ENCODE measurements at regions not wholly inside any gene's neighbourhood (a gene's known extent, or its start where the extent isn't known, plus 50 kb on each side); places are given as distances from the start of the nearest gene placed in this dataset.

GRCh38 chr11:11075515-11076171 is 217.8 kb upstream of the ZBED5 start:
- peaks cover 1 to 11% (median 6%) of the 10 kb centered on the region in 4 experiments for H3K4me1 ChIP-seq (replicated peaks in 1 of 4; ENCODE audit: control insufficient read depth in 3 of 4, insufficient read depth in 4 of 4, low read length in 3 of 4)
- no peaks in the 10 kb centered on the region for H3K79me2 ChIP-seq (ENCODE audit: control insufficient read depth in 1 of 2, insufficient read depth in 2 of 2, low read length in 2 of 2)
- no peaks in the 10 kb centered on the region for H3K9me3 ChIP-seq (ENCODE audit: insufficient read depth in 2 of 2, low read depth in 1 of 2, low read length in 1 of 2)
- no peak overlapping the region for H2BK15ac ChIP-seq (ENCODE audit: low read length)
- no peak overlapping the region for H2BK12ac ChIP-seq (ENCODE audit: low read depth, low read length)
- no peaks in the 10 kb centered on the region for H3K79me1 ChIP-seq (ENCODE audit: low read depth, low read length)
- H2BK120ac ChIP-seq (replicated peaks; ENCODE audit: low read depth, low read length), result no peak overlapping the region
- ChIA-PET CTCF (ENCODE audit: partially characterized antibody) (interaction anchor here (0.5 to 5.8 kb wide), 11 partner anchors 9 to 283 kb away, joined by 3 to 34 read pairs (median 4); no protein-coding TSS in a partner anchor), POLR2A (ENCODE audit: partially characterized antibody) (interaction anchor here (0.7 kb wide), 1 partner anchor 99 kb away, joined by 3 read pairs; no protein-coding TSS in a partner anchor)
- DNase-seq (ENCODE audit: low read depth in 1 of 2, low spot score in 2 of 2) (no peak), FAIRE-seq (no peak)
- no peak overlapping the region for H2AK5ac ChIP-seq (ENCODE audit: low read depth, low read length)
- H2BK20ac ChIP-seq (ENCODE audit: low read length), result no peak overlapping the region
- H3K4me3 ChIP-seq (ENCODE audit: extremely low read depth in 1 of 4, insufficient read depth in 2 of 4, low read depth in 3 of 4, low read length in 4 of 4), result no peak overlapping the region
- no peak overlapping the region for H3K4me2 ChIP-seq (ENCODE audit: insufficient read depth in 1 of 2, low read depth in 2 of 2, low read length in 2 of 2)
- H2BK5ac ChIP-seq (ENCODE audit: low read depth, low read length), result no peak overlapping the region
- H3K27ac ChIP-seq (ENCODE audit: low read depth, low read length), result no peak overlapping the region
- no peak overlapping the region for H3K4ac ChIP-seq (replicated peaks; ENCODE audit: insufficient read length, low read depth, low read length)
- no peak overlapping the region for H3K9ac ChIP-seq (replicated peaks in 1 of 4; ENCODE audit: extremely low read depth in 1 of 4, low read depth in 3 of 4, low read length in 3 of 4)
- H4K8ac ChIP-seq (ENCODE audit: extremely low read depth, insufficient read depth, low read length), result no peak overlapping the region
- H3K27me3 ChIP-seq (replicated peaks in 1 of 4; ENCODE audit: control insufficient read depth in 3 of 4, extremely low read depth in 1 of 4, insufficient read depth in 3 of 4, low read length in 3 of 4), result peaks cover 0 to 4% (median 0%) of the 10 kb centered on the region in 4 experiments; a peak in 1 of 7 replicates
- no peak overlapping the region for H2AFZ ChIP-seq (ENCODE audit: low read length)
- no peaks in the 10 kb centered on the region for H4K20me1 ChIP-seq (replicated peaks in 1 of 2; ENCODE audit: control insufficient read depth in 1 of 2, insufficient read depth in 2 of 2, low read length in 2 of 2)
- no peaks in the 10 kb centered on the region for H3K23me2 ChIP-seq (ENCODE audit: low read depth, low read length)
- no peak overlapping the region for H3K23ac ChIP-seq (ENCODE audit: insufficient read length)
- TF ChIP-seq SIX5 (IDR thresholded peaks at IDR 0.05; ENCODE audit: low read depth, low read length) (no peak), RAD21 (IDR thresholded peaks at IDR 0.05 in 1 of 2, conservative IDR thresholded peaks at IDR 0.05 in 1 of 2; ENCODE audit: low read depth in 2 of 2, low read length in 2 of 2) (peak in 1 of 2 experiments; percentile 12; a peak in 1 of 4 replicates), CTCF (IDR thresholded peaks at IDR 0.05; ENCODE audit: control extremely low read depth in 1 of 3, insufficient read depth in 1 of 3, low read depth in 1 of 3, low read length in 3 of 3) (peak; percentile 18 to 54 (median 43); a peak in 2 of 4 replicates)
- no peak overlapping the region for H3K56ac ChIP-seq (replicated peaks; ENCODE audit: insufficient read length, low read depth, low read length)
- no peak overlapping the region for H4K91ac ChIP-seq (replicated peaks; ENCODE audit: insufficient read length, low read length)
- no peaks in the 10 kb centered on the region for H3K36me3 ChIP-seq (ENCODE audit: control insufficient read depth in 2 of 4, insufficient read depth in 4 of 4, low read length in 3 of 4)
- H4K5ac ChIP-seq (ENCODE audit: insufficient read length, low read depth, low read length), result no peak overlapping the region
- 91% methylated on average over 6 of the region's 6 CpGs; no CpG with 5 or more reads in 1 of the 2 experiments for WGBS, 2 experiments (ENCODE audit: extremely low coverage in 1 of 2, insufficient coverage in 1 of 2, insufficient read length in 1 of 2, insufficient replicate concordance in 2 of 2, low coverage in 1 of 2, low lambda C conversion rate in 2 of 2, missing lambda C conversion rate in 1 of 2)
- H3K14ac ChIP-seq (ENCODE audit: insufficient read length), result no peak overlapping the region
- no peak overlapping the region for H3K18ac ChIP-seq (ENCODE audit: extremely low read depth, low read length)

All from H1 (cell line).